GM15510 (cell line): ENCODE measurements at regions not wholly inside any gene's neighbourhood (a gene's known extent, or its start where the extent isn't known, plus 50 kb on each side); places are given as distances from the start of the nearest gene placed in this dataset.

Experiments
- POLR2A ChIP-seq: IDR thresholded peaks from 3 replicates; pipeline ENCODE4 v1.6.1; 2011; ENCODE audit warnings: borderline replicate concordance; ENCODE audit not compliant: insufficient read length; ENCODE audit errors: extremely low read depth

DNA sequence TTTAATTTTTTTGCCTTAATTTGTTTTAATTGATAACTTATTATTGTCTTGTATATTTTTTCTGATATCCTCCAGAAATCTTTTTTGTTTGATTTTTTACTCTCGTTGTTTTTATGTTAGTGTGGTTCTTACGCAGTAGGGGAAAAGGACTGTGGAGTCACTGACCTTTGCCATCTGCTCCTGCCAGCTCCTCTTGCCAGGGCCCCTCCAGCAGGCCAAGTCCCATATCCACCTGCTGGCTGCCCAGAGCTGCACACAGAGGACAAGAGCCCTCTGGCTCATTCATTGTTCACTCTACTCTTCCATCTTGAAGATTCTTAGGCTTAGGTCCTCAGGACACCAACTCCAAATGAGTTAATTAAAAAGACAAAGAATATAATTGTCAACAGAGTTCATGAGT lies 316.4 kb upstream of the DUSP10 start:
- no peak for TF ChIP-seq POLR2A

DNA sequence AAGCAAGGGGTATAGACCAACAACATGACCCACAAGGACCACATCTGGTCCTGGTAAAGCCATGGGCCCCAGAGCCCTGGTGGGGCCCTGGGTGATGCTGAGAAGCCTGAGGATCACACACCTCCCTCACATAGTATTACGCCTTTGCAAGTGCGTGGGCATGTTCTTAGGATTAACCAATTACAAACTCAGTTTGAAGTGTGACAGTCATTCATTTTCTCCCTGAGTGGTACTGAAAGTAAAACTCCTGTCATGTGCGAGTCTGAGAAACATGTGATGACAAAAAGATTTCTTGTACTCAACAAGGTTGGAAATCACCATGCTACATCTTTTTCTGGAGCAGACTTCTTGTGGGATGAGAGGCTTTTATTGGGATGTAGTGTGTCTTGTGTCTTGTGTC lies 315.3 kb upstream of the DUSP10 start:
- TF ChIP-seq POLR2A, result no peak

DNA sequence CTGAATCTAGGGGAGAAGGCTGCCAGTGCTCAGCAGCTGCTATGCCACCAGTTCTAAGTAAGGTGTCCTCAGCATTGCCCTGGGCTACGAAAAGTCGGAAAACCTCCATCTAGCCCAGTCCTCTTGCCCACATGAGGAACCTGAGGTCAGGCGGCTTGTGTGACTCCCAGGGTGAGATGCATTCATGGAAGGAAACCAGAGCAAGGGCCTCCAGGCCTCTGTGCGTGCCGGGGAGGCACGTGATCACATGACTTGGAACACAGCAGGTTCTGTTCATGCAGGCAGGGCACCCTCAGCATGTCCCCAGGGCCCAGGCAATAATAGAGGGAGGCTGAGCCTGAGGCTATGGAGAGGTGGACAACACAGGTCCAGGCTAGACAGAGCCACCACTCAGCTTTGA lies 312.5 kb upstream of the DUSP10 start:
- TF ChIP-seq POLR2A, result no peak

DNA sequence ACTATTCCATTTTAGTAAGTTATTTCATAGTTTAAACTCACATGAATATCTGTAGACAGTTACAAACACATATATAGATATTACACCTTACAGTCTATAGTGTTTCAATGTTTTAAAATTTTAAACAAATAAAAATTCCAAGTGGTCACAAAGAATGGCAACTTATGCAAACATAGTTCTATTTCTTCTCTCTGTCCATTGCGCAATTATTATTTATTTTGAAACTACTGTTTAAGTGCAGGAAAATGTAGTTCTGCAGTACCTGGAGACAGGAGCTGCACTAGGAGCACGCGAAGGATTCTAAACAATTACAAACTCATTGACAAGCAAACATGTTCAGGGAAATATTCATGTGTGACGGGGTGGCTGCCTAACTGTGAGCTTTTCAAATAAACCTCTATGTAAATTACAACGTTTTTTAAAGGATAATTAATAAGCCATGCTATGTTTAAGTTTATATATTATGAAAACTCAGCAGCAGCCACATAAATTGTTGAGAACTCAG lies 312.0 kb upstream of the DUSP10 start:
- no peak for TF ChIP-seq POLR2A

DNA sequence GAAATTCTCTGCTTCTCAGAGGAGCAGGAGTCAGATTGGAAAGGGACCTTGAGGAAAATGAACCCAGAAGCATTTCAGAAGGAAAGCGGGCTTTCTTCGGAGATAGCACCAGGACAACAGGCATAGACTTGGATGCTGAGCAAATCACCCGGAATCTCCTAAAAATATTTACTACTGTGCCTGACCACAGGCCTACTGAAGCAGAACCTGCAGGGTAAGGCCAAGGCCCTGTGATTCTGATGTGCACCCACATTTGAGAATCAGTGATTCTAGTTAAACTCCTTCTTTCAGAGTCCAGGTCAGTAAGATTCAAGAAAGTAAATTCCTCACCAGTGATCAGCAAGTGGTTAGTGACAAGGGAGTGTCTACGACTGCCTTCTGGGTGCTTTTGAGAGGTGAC lies 307.3 kb upstream of the DUSP10 start:
- TF ChIP-seq POLR2A, result no peak

DNA sequence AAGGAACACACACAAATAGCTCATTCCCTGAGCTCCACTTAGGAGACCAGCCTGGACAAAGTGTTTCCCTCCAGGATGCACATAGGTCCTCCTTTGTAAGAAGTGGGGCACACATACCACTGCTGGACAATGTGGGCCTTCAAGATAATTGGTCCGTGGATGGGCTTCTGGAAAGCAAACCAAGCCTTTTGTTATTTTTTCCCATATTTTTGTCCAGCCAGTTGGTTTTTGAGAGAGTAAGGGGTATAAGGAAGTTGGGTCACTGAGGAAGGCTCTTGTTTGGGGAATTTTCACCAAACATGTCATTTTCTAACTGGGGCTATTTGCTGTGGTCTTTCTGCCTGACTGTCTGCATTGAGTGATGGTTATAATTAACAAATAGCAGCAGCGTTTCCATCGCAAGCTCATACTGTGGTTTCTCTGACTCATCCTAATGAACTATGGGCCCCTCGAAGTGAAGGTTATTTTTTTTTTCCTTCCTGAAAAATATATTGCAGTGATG lies 306.3 kb upstream of the DUSP10 start:
- TF ChIP-seq POLR2A, result no peak

DNA sequence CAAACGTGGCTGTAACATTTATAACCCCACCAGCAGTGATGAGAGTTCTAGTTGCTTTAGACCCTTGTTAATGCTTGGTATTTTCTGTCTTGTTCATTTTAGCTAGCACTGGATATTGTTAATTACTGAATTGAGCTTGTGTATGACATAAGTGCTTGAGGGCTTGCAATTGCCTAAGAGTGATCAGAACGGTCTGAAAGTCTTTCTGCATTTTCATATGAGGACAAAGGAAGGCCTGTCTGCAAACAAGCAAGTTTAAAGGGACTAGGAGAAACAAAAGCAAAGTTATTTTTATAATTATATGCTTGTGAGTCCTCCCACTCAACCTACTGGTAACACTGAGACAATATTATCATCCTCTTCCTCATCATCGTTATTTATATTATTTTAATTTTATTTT lies 305.5 kb upstream of the DUSP10 start:
- TF ChIP-seq POLR2A, result no peak

DNA sequence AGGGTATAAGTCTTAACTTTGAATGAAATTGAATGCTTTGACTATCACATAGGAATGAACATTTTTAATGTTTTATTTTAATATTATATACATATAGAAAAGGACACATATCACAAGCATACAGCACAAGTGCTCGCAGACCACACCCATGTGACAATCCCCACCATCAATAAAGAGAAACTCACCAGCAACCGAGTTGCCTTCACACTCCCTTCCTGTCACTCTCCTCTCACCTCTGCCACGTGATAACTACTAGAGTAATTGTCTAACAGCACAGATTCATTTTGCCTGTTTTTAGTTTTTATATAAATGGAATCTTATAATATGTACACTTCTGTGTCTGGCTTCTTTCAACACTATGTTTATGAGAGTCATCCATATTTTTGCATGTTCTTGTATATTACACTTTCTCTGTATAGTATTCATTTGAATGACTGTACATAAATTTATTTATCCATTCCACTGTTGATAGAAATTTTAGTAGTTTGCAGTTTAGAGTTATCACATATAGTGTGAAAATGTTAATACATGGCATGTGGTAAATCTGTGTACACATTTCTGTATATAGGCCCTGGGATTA lies 304.9 kb upstream of the DUSP10 start:
- no peak for TF ChIP-seq POLR2A

DNA sequence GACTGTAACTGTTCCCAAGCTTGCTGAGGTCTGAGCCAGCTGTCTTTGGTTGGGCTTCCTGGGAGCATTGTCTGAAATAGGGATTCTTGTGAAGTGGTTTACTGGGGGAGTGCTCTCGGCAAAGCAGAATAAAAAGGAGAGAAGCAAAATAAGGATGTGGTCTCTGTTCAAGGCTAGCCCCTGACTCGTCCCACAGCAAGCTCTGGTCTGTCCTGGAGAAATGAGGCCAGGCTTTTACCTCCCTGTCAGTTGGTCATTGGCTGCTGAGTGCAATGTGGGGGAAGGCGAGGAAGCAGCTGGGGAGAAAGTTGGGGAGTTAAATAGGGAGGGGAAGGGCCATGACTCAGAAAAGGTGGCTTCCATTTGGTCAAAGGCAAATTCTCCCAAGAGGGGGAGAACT lies 303.9 kb upstream of the DUSP10 start:
- TF ChIP-seq POLR2A, result no peak

DNA sequence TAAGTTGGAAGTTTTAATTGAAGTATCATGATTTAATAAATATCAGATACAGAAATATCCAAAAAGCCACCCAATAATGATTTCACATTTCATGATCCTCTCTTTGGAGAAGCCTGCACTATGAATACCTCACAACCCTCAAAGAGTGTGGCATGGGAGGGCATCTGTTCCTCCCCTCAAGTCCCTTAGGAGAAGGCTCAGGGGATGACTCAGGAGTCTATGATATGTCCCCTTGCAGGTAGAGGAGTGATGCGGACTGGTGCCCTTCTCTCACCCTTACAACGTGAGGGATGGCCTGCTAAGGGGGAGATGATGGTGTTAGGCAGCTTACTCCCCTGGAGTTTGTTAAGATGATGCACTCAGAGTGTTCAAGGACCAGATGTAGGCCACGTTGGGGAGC lies 303.3 kb upstream of the DUSP10 start:
- no peak for TF ChIP-seq POLR2A

DNA sequence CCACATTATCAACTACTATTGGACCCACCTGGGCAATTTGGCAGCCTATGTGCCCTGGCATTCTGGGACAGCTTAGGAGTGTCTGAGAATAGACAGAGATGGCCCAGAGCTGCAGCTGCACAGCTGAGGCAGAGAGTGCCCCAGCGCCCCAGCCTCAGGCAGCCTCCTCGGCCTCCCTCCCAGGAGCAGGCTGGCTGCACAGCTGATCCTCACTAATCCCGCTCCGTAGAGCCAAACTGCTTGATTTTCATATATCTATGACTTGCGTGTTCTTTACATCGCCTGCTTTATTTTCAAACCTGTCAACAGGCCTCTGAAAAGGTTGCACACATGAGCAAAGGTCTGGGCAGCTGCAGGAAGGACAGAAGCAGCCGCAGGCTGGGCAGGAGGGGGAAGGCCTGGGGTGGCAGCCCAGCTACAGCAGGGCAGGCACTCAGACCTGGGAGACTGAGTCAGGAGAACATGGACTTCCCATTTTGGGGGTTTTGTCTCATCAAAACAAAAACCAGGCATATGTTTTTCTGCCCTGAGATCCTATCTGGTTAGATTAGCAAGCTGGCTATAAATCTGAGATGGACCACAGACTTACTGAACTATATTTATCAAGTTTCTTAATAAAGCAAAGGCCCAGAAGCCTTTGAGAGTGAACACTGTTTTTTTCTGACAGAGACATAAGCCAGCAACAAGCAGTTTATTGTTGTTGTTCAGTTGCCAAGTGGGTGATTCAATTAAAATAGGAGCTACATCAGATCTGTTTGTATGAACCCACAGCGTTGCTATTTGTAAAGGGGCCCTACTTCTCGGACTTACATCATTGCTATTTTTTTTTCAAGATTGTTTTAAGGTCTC lies 301.8 kb upstream of the DUSP10 start:
- no peak for TF ChIP-seq POLR2A

DNA sequence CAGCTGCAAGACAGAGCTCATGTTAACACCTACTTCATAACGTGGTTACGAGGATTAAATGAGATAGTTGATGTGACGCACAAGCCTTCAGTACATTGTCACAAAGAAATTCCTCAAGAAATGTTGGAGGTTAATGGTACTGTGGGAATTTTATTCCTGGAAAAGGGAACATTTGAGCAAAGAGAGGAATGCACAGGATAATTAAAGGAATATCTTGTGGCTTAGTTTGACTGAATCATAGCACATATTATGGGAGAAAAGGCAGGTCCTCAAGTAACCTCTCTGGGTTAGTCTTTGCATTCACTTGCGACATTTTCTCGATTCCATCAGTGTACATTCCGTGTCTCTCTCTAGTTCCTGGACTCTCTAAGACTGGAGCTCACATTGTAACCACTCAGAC lies 300.2 kb upstream of the DUSP10 start:
- TF ChIP-seq POLR2A, result no peak

DNA sequence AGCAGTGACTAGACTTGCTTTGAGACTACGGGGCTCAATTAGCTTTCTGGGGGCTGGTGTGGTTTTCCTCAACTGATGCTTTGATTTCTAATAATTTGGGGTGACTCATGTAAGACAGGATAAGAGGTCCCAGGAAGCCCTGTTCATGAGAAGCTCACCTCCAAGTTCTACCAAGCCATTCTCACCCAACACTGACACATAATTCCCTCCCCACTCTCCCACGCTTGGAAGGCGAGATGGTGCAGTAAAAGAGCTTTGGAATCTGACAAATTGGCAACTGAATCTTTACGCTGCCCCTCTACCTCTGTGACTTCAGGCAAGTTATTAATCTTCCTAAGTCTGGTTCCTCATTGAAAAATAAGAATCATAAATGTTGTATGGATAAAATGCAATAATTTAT lies 299.1 kb upstream of the DUSP10 start:
- no peak for TF ChIP-seq POLR2A

DNA sequence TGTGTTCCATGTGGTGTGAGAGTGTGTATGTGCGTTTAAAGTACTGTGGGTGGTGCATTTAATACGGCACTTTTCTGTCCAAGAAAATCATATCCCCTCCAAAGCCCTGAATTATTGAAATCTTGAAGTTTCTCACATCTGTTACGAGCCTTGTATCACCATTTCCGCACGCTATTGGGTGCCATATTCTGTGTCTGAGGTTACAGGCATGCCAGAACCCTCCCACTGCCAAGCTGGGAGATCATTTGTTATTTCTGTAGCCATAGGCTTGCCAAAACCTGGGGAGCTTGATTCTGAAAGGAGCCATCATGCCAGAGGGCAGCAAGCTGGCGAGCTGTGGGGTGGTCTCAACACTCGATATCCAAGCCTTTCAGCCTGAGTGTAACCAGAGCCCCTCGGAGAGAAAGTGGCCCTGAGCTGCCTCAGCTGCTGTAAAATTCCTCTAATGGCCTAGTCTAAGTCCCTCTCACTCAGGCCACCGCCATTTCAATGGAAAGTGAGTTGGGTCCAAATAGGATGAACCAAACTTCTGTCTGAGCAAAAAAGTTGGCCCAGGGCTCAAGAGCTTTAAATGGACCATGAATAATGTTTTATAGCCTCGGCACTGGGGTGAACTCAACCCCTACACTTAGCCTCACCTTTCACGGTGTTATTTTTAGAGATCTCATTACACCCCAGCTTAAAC lies 298.4 kb upstream of the DUSP10 start:
- no peak for TF ChIP-seq POLR2A

DNA sequence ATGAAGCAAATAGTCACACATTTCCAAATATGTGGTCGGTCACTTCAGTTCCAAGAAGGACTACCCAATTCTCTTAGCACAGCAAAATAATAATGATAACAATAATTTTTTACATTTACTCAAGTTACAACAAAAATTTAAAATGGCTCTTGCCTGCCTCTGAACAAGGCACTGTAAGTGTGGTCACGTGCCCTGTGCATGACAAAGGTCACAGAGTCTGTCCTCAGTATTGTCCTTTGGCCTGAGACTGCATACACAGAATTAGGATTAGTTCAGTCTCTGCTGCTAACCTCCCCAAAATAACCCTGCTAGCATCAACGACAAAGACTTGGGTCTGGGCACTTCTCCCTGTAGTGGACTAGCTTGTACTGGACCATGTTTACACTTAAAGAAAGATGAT lies 297.1 kb upstream of the DUSP10 start:
- no peak for TF ChIP-seq POLR2A
